HCT116 (cell line): ENCODE measurements at regions not wholly inside any gene's neighbourhood (a gene's known extent, or its start where the extent isn't known, plus 50 kb on each side); places are given as distances from the start of the nearest gene placed in this dataset.

Source experiments
- ATAC-seq: fragments of 200-7000 bp; cut with Tn5 transposase; 2 replicates; pipeline ENCODE4 v1.9.1; 2020; ENCODE audit warnings: mild to moderate bottlenecking, moderate library complexity
- BruUV-seq: library from RNA; stranded (reverse); fragments of 400-500 nt; replicated peaks from 2 replicates; lab custom pipeline; 2021; lab: Mats Ljungman, UMichigan
- CTCF ChIA-PET: fragments of 300-600 bp; sonication (Branson Sonifier 250); formaldehyde crosslinking; loops from one replicate; lab custom pipeline; 2021; ENCODE audit warnings: antibody characterized with exemption; lab: Charles Lee
- POLR2A ChIA-PET: fragments of 300-600, 350-600 bp; sonication (Branson Sonifier 250); formaldehyde crosslinking; loops from one replicate; lab custom pipeline; 2021; ENCODE audit warnings: antibody characterized with exemption; lab: Charles Lee
- RAD21 ChIA-PET, 2 experiments: fragments of 300-600 bp; sonication (Branson Sonifier 250); formaldehyde crosslinking; loops; one replicate each; lab custom pipeline; 2023; ENCODE audit warnings: low total read pairs in 2 of 2; ENCODE audit not compliant: uncharacterized antibody in 2 of 2, unreplicated experiment in 2 of 2, low non-redundant PET in 1 of 2; lab: Charles Lee
- DNase-seq: peaks from one replicate; pipeline ENCODE4 v3.0.0-alpha.2; 2010; ENCODE audit warnings: low read depth, low spot score
- H2AFZ ChIP-seq: fragments of 200-600 bp; shearing (Covaris generic), sonication (generic); 2 replicates; pipeline ENCODE4 v1.6.1; 2017; ENCODE audit warnings: low read depth, mixed run types, mixed read lengths, antibody characterized with exemption, low read length; ENCODE audit not compliant: poor library complexity, severe bottlenecking
- H3K27ac ChIP-seq: 2 replicates; pipeline ENCODE4 v1.5.1; 2012; ENCODE audit warnings: low read depth, low read length
- H3K27me3 ChIP-seq: fragments of 200-600 bp; sonication (generic); 2 replicates; pipeline ENCODE4 v1.6.1; 2016; ENCODE audit warnings: mixed run types, low read length, mixed read lengths; ENCODE audit not compliant: insufficient read depth
- H3K36me3 ChIP-seq, 2 experiments: fragments of 200-500 bp in 1 of 2; fragments of 200-600 bp in 1 of 2; sonication (Bioruptor generic) in 1 of 2; sonication (generic) in 1 of 2; 2 replicates each; pipeline versions ENCODE4 v1.5.1 to v1.6.1; 2014 to 2016; ENCODE audit warnings: low read length in 2 of 2, inconsistent platforms in 1 of 2, mixed read lengths in 1 of 2, mixed run types in 1 of 2; ENCODE audit not compliant: insufficient read depth in 2 of 2, control insufficient read depth in 1 of 2
- H3K4me1 ChIP-seq, 2 experiments: fragments of 200-600 bp in 1 of 2; sonication (generic) in 1 of 2; 2 replicates each; pipeline versions ENCODE4 v1.5.1 to v1.6.1; 2012 to 2017; ENCODE audit warnings: low read length in 2 of 2, inconsistent platforms in 1 of 2, mild to moderate bottlenecking in 1 of 2, mixed read lengths in 1 of 2, mixed run types in 1 of 2, moderate library complexity in 1 of 2; ENCODE audit not compliant: insufficient read depth in 2 of 2, control insufficient read depth in 1 of 2
- H3K4me2 ChIP-seq: fragments of 200-600 bp; sonication (generic); 2 replicates; pipeline ENCODE4 v1.6.1; 2017; ENCODE audit warnings: mixed run types, low read length, mixed read lengths
- H3K4me3 ChIP-seq, 2 experiments: fragments of 200-600 bp in 1 of 2; sonication (generic) in 1 of 2; replicated peaks in 1 of 2; 2 replicates each; pipeline ENCODE4 v1.5.1; 2011 to 2016; ENCODE audit warnings: low read length in 2 of 2, control low read depth in 1 of 2, low read depth in 1 of 2, mild to moderate bottlenecking in 1 of 2, mixed read lengths in 1 of 2, mixed run types in 1 of 2
- H3K79me2 ChIP-seq: fragments of 200-600 bp; sonication (generic); 2 replicates; pipeline ENCODE4 v1.6.1; 2017; ENCODE audit warnings: mild to moderate bottlenecking, mixed run types, low read length, moderate library complexity, mixed read lengths; ENCODE audit not compliant: insufficient read depth
- H3K9ac ChIP-seq: fragments of 200-600 bp; sonication (generic); 2 replicates; pipeline ENCODE4 v1.6.1; 2016; ENCODE audit warnings: low read length, mixed read lengths
- H3K9me2 ChIP-seq: fragments of 200-600 bp; sonication (generic), shearing (Covaris generic); 2 replicates; pipeline ENCODE4 v1.6.1; 2017; ENCODE audit warnings: mixed run types, mild to moderate bottlenecking, moderate library complexity; ENCODE audit not compliant: insufficient read depth
- H3K9me3 ChIP-seq, 2 experiments: fragments of 200-500 bp in 1 of 2; fragments of 200-600 bp in 1 of 2; sonication (Bioruptor generic) in 1 of 2; sonication (generic) in 1 of 2; 2 replicates each; pipeline ENCODE4 v1.6.1; 2014 to 2017; ENCODE audit warnings: low read length in 2 of 2, mixed read lengths in 2 of 2, inconsistent platforms in 1 of 2, low read depth in 1 of 2, mild to moderate bottlenecking in 1 of 2, mixed run types in 1 of 2, moderate library complexity in 1 of 2; ENCODE audit not compliant: control insufficient read depth in 1 of 2, insufficient read depth in 1 of 2
- H4K20me1 ChIP-seq: fragments of 200-600 bp; sonication (generic), shearing (Covaris generic); 2 replicates; pipeline ENCODE4 v1.6.1; 2017; ENCODE audit warnings: mixed run types, mild to moderate bottlenecking, moderate library complexity; ENCODE audit not compliant: insufficient read depth
- CBX3 ChIP-seq: IDR thresholded peaks from 2 replicates; pipeline ENCODE4 v1.6.1; 2012; ENCODE audit warnings: low read depth
- CEBPB ChIP-seq: IDR thresholded peaks from 2 replicates; pipeline ENCODE4 v1.6.1; 2012; ENCODE audit warnings: low read depth
- EGR1 ChIP-seq: IDR thresholded peaks from 2 replicates; pipeline ENCODE4 v1.6.1; 2012; ENCODE audit warnings: low read depth
- EZH2 ChIP-seq: fragments of 200-600 bp; sonication (generic); IDR thresholded peaks from 2 replicates; pipeline ENCODE4 v1.6.1; 2017; ENCODE audit warnings: antibody characterized with exemption, mixed run types
- FOSL1 ChIP-seq: IDR thresholded peaks from 2 replicates; pipeline ENCODE4 v1.6.1; 2012; ENCODE audit warnings: low read depth
- JUND ChIP-seq: IDR thresholded peaks from 2 replicates; pipeline ENCODE4 v1.6.1; 2012
- MAX ChIP-seq: IDR thresholded peaks from 2 replicates; pipeline ENCODE4 v1.6.1; 2012
- POLR2AphosphoS5 ChIP-seq: IDR thresholded peaks from 2 replicates; pipeline ENCODE4 v1.6.1; 2011; ENCODE audit warnings: mild to moderate bottlenecking, low read depth, low read length, moderate library complexity
- RAD21 ChIP-seq: IDR thresholded peaks from 2 replicates; pipeline ENCODE4 v1.6.1; 2012; ENCODE audit warnings: low read depth, mild to moderate bottlenecking
- REST ChIP-seq: IDR thresholded peaks from 2 replicates; pipeline ENCODE4 v1.6.1; 2012; ENCODE audit warnings: low read depth
- SIN3A ChIP-seq: IDR thresholded peaks from 2 replicates; pipeline ENCODE4 v1.6.1; 2012; ENCODE audit warnings: low read depth
- SP1 ChIP-seq: IDR thresholded peaks from 2 replicates; pipeline ENCODE4 v1.6.1; 2012; ENCODE audit warnings: low read depth
- SRF ChIP-seq: IDR thresholded peaks from 2 replicates; pipeline ENCODE4 v1.6.1; 2012; ENCODE audit warnings: low read depth
- YY1 ChIP-seq: IDR thresholded peaks from 2 replicates; pipeline ENCODE4 v1.6.1; 2011; ENCODE audit warnings: low read length, low read depth, moderate library complexity, mild to moderate bottlenecking; ENCODE audit not compliant: insufficient replicate concordance; ENCODE audit errors: extremely low read depth
- ZBTB33 ChIP-seq: IDR thresholded peaks from 2 replicates; pipeline ENCODE4 v1.6.1; 2011; ENCODE audit warnings: mild to moderate bottlenecking, low read length, moderate library complexity; ENCODE audit not compliant: insufficient replicate concordance; ENCODE audit errors: extremely low read depth
- intact Hi-C: fragments of 100-400 bp; cut with micrococcal nuclease; formaldehyde crosslinking; loops from 2 replicates; pipeline ENCODE4 v1.10.0; 2022
- TF ChIP-seq, protein P1 (sequence below): IDR thresholded peaks from 2 replicates; pipeline ENCODE4 v1.6.1; 2012
- TF ChIP-seq, protein P2 (sequence below), 3 experiments: fragments of 200-600 bp in 1 of 3; sonication (generic) in 1 of 3; IDR thresholded peaks in 2 of 3; conservative IDR thresholded peaks in 1 of 3; 2 replicates each; pipeline ENCODE4 v1.5.1; 2012 to 2017; ENCODE audit warnings: low read depth in 2 of 3, low read length in 2 of 3, antibody characterized with exemption in 1 of 3, borderline replicate concordance in 1 of 3, control low read depth in 1 of 3, mild to moderate bottlenecking in 1 of 3, mixed read lengths in 1 of 3, mixed run types in 1 of 3, moderate library complexity in 1 of 3; ENCODE audit not compliant: insufficient read depth in 1 of 3

DNA sequence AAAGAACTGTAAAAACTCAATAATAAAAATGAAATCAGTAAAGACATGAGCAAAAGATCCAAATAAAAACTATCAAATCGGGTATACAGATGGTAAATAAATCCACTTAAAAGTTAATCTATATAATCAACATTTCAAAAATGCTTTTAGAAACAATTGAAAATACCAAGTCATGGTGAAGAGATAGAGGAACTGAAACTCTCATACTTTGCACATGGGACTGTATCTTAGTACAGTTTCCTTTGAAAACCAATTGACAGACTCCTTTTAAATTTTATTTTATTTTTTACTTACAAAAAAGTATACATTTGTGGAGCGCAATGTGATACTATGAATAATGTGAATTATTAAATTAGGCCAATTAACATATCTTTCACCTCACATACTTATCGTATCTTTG lies 98.6 kb upstream of the FAR2 start (continued):
- TF ChIP-seq MAX (no peak), SRF (no peak), ZBTB33 (no peak), EZH2 (no peak), POLR2AphosphoS5 (no peak), CBX3 (no peak)
- TF ChIP-seq, all 23 proteins: peak for 0

GRCh38 chr12:29051221-29051620 lies 97.9 kb upstream of the FAR2 start:
- H2AFZ ChIP-seq = no peak overlapping the region
- DNase-seq = no peak
- H3K9ac ChIP-seq = no peak overlapping the region
- ATAC-seq = no peak
- H3K27ac ChIP-seq = no peak overlapping the region
- H3K4me3 ChIP-seq = no peak overlapping the region
- H3K4me1 ChIP-seq = no peaks in the 10 kb centered on the region
- no peaks in the 10 kb centered on the region for H4K20me1 ChIP-seq
- no peaks in the 10 kb centered on the region for H3K79me2 ChIP-seq
- no TSS peak for BruUV-seq
- H3K36me3 ChIP-seq = no peaks in the 10 kb centered on the region
- no peaks in the 10 kb centered on the region for H3K9me3 ChIP-seq
- no peaks in the 10 kb centered on the region for H3K9me2 ChIP-seq
- H3K27me3 ChIP-seq = no peaks in the 10 kb centered on the region
- ChIA-PET CTCF (no interaction called here), POLR2A (no interaction called here), RAD21 (no interaction called here)
- H3K4me2 ChIP-seq = no peak overlapping the region
- intact Hi-C loops = no loop called here
- TF ChIP-seq MAX (no peak), FOSL1 (no peak), CBX3 (no peak), EGR1 (no peak), SP1 (no peak), CEBPB (no peak), RAD21 (no peak), SIN3A (no peak), EZH2 (no peak), JUND (no peak), REST (no peak), YY1 (no peak)
- TF ChIP-seq, protein P1, sequence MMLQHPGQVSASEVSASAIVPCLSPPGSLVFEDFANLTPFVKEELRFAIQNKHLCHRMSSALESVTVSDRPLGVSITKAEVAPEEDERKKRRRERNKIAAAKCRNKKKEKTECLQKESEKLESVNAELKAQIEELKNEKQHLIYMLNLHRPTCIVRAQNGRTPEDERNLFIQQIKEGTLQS = no peak
- TF ChIP-seq, protein P2, sequence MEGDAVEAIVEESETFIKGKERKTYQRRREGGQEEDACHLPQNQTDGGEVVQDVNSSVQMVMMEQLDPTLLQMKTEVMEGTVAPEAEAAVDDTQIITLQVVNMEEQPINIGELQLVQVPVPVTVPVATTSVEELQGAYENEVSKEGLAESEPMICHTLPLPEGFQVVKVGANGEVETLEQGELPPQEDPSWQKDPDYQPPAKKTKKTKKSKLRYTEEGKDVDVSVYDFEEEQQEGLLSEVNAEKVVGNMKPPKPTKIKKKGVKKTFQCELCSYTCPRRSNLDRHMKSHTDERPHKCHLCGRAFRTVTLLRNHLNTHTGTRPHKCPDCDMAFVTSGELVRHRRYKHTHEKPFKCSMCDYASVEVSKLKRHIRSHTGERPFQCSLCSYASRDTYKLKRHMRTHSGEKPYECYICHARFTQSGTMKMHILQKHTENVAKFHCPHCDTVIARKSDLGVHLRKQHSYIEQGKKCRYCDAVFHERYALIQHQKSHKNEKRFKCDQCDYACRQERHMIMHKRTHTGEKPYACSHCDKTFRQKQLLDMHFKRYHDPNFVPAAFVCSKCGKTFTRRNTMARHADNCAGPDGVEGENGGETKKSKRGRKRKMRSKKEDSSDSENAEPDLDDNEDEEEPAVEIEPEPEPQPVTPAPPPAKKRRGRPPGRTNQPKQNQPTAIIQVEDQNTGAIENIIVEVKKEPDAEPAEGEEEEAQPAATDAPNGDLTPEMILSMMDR (IDR thresholded peaks at IDR 0.05 in 2 of 3, conservative IDR thresholded peaks at IDR 0.05 in 1 of 3; ENCODE audit: borderline replicate concordance in 1 of 3, insufficient read depth in 1 of 3, low read depth in 2 of 3, low read length in 2 of 3) = no peak
